ENCODE measurements at regions not wholly inside any gene's neighbourhood (a gene's known extent, or its start where the extent isn't known, plus 50 kb on each side); places are given as distances from the start of the nearest gene placed in this dataset.

GRCh38 chr3:82814660-82815059 is 1053.2 kb upstream of the GBE1 start:
- TF ChIP-seq ZFX (IDR thresholded peaks at IDR 0.05) = no peak
- TF ChIP-seq CTCF (conservative IDR thresholded peaks at IDR 0.05) = no peak

GRCh38 chr3:82807781-82808180 is 1046.3 kb upstream of the GBE1 start:
- no peak for TF ChIP-seq ZFX (IDR thresholded peaks at IDR 0.05)
- H3K27ac ChIP-seq = no peak overlapping the region

More at GRCh38 chr3:82814660-82815059, 1053.2 kb upstream of the GBE1 start:
- H3K27ac ChIP-seq = no peak overlapping the region

- TF ChIP-seq ZFX (IDR thresholded peaks at IDR 0.05) = no peak
- TF ChIP-seq CTCF (conservative IDR thresholded peaks at IDR 0.05) = no peak
- no peak overlapping the region for H3K27ac ChIP-seq
These were observed 1041.1 kb upstream of the GBE1 start for GRCh38 chr3:82802501-82802900.

- no peak overlapping the region for H3K27ac ChIP-seq
- no peak for TF ChIP-seq CTCF (conservative IDR thresholded peaks at IDR 0.05)
- no peak for TF ChIP-seq ZFX (IDR thresholded peaks at IDR 0.05)
These were observed 1038.8 kb upstream of the GBE1 start for GRCh38 chr3:82800248-82800647.

GRCh38 chr3:82796765-82797164 is 1035.3 kb upstream of the GBE1 start:
- no peak for TF ChIP-seq ZFX (IDR thresholded peaks at IDR 0.05)
- no peak for TF ChIP-seq CTCF (conservative IDR thresholded peaks at IDR 0.05)
- no peak overlapping the region for H3K27ac ChIP-seq

GRCh38 chr3:82791241-82791640 is 1029.8 kb upstream of the GBE1 start:
- TF ChIP-seq CTCF (conservative IDR thresholded peaks at IDR 0.05) (no peak), ZFX (IDR thresholded peaks at IDR 0.05) (no peak)
- H3K27ac ChIP-seq = no peak overlapping the region

- TF ChIP-seq CTCF (conservative IDR thresholded peaks at IDR 0.05) = no peak
- TF ChIP-seq ZFX (IDR thresholded peaks at IDR 0.05) = no peak
- H3K27ac ChIP-seq = no peak overlapping the region
These were observed 1029.1 kb upstream of the GBE1 start for GRCh38 chr3:82790307-82791097.

GRCh38 chr3:82783194-82783593 is 1021.7 kb upstream of the GBE1 start:
- no peak overlapping the region for H3K27ac ChIP-seq
- TF ChIP-seq CTCF (conservative IDR thresholded peaks at IDR 0.05) (no peak), ZFX (IDR thresholded peaks at IDR 0.05) (no peak)
